HL-60 (cell line): ENCODE measurements at regions not wholly inside any gene's neighbourhood (a gene's known extent, or its start where the extent isn't known, plus 50 kb on each side); places are given as distances from the start of the nearest gene placed in this dataset.

ENCODE experiments used
- POLR2AphosphoS5 ChIP-seq: IDR thresholded peaks from 2 replicates; pipeline ENCODE4 v1.6.1; 2012; ENCODE audit warnings: low read depth
- TF ChIP-seq, protein P1 (sequence below): IDR thresholded peaks from one replicate; pipeline ENCODE4 v1.5.1; 2011; ENCODE audit warnings: low read length, control low read depth, inconsistent platforms; ENCODE audit not compliant: insufficient read depth
- TF ChIP-seq, protein P2 (sequence below): IDR thresholded peaks from 2 replicates; pipeline ENCODE4 v1.6.1; 2012; ENCODE audit warnings: low read depth; ENCODE audit not compliant: insufficient replicate concordance

DNA sequence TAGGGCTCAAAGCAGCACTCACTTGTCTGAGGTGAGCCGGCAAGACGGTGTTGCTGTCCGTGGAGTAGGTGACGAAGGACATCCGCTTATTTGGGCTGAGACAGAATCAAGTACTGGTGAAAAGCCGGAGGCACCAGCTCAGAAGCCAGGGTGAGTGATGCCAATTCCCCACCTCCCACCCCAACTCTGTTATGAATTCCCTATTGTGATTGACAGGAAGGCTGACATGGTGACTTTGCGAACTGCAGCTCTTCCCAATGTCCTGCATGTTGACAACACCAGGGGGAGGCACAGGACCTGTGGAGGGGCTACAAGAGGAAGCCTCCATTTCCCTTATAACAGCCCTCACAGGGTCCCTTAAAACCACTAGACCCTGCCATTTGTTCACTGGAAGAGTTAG is 52.3 kb upstream of the MSMB start:
- TF ChIP-seq, protein P1, sequence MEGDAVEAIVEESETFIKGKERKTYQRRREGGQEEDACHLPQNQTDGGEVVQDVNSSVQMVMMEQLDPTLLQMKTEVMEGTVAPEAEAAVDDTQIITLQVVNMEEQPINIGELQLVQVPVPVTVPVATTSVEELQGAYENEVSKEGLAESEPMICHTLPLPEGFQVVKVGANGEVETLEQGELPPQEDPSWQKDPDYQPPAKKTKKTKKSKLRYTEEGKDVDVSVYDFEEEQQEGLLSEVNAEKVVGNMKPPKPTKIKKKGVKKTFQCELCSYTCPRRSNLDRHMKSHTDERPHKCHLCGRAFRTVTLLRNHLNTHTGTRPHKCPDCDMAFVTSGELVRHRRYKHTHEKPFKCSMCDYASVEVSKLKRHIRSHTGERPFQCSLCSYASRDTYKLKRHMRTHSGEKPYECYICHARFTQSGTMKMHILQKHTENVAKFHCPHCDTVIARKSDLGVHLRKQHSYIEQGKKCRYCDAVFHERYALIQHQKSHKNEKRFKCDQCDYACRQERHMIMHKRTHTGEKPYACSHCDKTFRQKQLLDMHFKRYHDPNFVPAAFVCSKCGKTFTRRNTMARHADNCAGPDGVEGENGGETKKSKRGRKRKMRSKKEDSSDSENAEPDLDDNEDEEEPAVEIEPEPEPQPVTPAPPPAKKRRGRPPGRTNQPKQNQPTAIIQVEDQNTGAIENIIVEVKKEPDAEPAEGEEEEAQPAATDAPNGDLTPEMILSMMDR, result no peak
- TF ChIP-seq, protein P2, sequence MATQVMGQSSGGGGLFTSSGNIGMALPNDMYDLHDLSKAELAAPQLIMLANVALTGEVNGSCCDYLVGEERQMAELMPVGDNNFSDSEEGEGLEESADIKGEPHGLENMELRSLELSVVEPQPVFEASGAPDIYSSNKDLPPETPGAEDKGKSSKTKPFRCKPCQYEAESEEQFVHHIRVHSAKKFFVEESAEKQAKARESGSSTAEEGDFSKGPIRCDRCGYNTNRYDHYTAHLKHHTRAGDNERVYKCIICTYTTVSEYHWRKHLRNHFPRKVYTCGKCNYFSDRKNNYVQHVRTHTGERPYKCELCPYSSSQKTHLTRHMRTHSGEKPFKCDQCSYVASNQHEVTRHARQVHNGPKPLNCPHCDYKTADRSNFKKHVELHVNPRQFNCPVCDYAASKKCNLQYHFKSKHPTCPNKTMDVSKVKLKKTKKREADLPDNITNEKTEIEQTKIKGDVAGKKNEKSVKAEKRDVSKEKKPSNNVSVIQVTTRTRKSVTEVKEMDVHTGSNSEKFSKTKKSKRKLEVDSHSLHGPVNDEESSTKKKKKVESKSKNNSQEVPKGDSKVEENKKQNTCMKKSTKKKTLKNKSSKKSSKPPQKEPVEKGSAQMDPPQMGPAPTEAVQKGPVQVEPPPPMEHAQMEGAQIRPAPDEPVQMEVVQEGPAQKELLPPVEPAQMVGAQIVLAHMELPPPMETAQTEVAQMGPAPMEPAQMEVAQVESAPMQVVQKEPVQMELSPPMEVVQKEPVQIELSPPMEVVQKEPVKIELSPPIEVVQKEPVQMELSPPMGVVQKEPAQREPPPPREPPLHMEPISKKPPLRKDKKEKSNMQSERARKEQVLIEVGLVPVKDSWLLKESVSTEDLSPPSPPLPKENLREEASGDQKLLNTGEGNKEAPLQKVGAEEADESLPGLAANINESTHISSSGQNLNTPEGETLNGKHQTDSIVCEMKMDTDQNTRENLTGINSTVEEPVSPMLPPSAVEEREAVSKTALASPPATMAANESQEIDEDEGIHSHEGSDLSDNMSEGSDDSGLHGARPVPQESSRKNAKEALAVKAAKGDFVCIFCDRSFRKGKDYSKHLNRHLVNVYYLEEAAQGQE, result no peak
- no peak for TF ChIP-seq POLR2AphosphoS5
